ENCODE measurements at regions not wholly inside any gene's neighbourhood (a gene's known extent, or its start where the extent isn't known, plus 50 kb on each side); places are given as distances from the start of the nearest gene placed in this dataset.

- DNase-seq, result no peak
Observed at GRCh38 chr21:24852610-24853195, 754.6 kb downstream of the MRPL39 start.

- DNase-seq, result no peak
Observed at GRCh38 chr21:24850121-24850520, 757.2 kb downstream of the MRPL39 start.

- peak; percentile 21 for DNase-seq
Observed at GRCh38 chr21:24844671-24845070, 762.6 kb downstream of the MRPL39 start.

- no peak for DNase-seq
Observed at GRCh38 chr21:24840287-24840686, 767.0 kb downstream of the MRPL39 start.

- DNase-seq, result no peak
Observed at GRCh38 chr21:24832961-24833360, 774.3 kb downstream of the MRPL39 start.

GRCh38 chr21:24829397-24829796, 777.9 kb downstream of the MRPL39 start:
- no peak for DNase-seq

- no peak for DNase-seq
Observed at GRCh38 chr21:24826822-24827221, 780.5 kb downstream of the MRPL39 start.

- DNase-seq, result no peak
Observed at GRCh38 chr21:24825348-24825747, 781.9 kb downstream of the MRPL39 start.

GRCh38 chr21:24824209-24824608, 783.1 kb downstream of the MRPL39 start:
- no peak for DNase-seq

GRCh38 chr21:24823247-24823646, 784.0 kb downstream of the MRPL39 start:
- no peak for DNase-seq

- no peak for DNase-seq
Observed at GRCh38 chr21:24785033-24785432, 822.2 kb downstream of the MRPL39 start.

GRCh38 chr21:24781146-24781545, 826.1 kb downstream of the MRPL39 start:
- no peak for DNase-seq

- no peak for DNase-seq
Observed at GRCh38 chr21:24759348-24760075, 847.8 kb downstream of the MRPL39 start.

- no peak for DNase-seq
Observed at GRCh38 chr21:24738063-24738462, 869.2 kb downstream of the MRPL39 start.

GRCh38 chr21:24737296-24737850, 869.9 kb downstream of the MRPL39 start:
- no peak for DNase-seq

GRCh38 chr21:24730661-24731060, 876.6 kb downstream of the MRPL39 start:
- no peak for DNase-seq

GRCh38 chr21:24729568-24729967, 877.7 kb downstream of the MRPL39 start:
- DNase-seq, result no peak

GRCh38 chr21:24727803-24728440, 879.4 kb downstream of the MRPL39 start:
- no peak for DNase-seq

- no peak for DNase-seq
Observed at GRCh38 chr21:24716281-24716918, 890.9 kb downstream of the MRPL39 start.

GRCh38 chr21:24714646-24715200, 892.6 kb downstream of the MRPL39 start:
- DNase-seq, result no peak

- DNase-seq, result peak; percentile 2
Observed at GRCh38 chr21:24705201-24705600, 902.1 kb downstream of the MRPL39 start.

GRCh38 chr21:24693779-24694178, 913.5 kb downstream of the MRPL39 start:
- DNase-seq, result no peak

GRCh38 chr21:24681456-24681855, 925.8 kb downstream of the MRPL39 start:
- DNase-seq, result no peak

All from NCI-H1092 treated with DMSO at 0.1 percent for 48 hours (cell line).